HT-29 (cell line): ENCODE measurements at regions not wholly inside any gene's neighbourhood (a gene's known extent, or its start where the extent isn't known, plus 50 kb on each side); places are given as distances from the start of the nearest gene placed in this dataset.
"Not testable (repeated sequence)": the region's sequence is repeated elsewhere in the genome, so short reads cannot be mapped to it uniquely, and the experiment has no call there.

ENCODE experiments used
- DNase-seq: peaks from one replicate; pipeline ENCODE4 v3.0.0-alpha.2; 2015; ENCODE audit warnings: low spot score

GRCh38 chr6:170063851-170064602 lies 226.9 kb downstream of the DLL1 start:
- no peak for DNase-seq

GRCh38 chr6:170063431-170063830 lies 227.4 kb downstream of the DLL1 start:
- no peak for DNase-seq

- DNase-seq: no peak
These were observed 228.0 kb downstream of the DLL1 start for GRCh38 chr6:170062915-170063241.

GRCh38 chr6:170062209-170062914 lies 228.5 kb downstream of the DLL1 start:
- DNase-seq: no peak

GRCh38 chr6:170058878-170059485 lies 231.9 kb downstream of the DLL1 start:
- no peak for DNase-seq

- no peak for DNase-seq
These were observed 232.7 kb downstream of the DLL1 start for GRCh38 chr6:170057961-170058877.

GRCh38 chr6:170057034-170057734 lies 233.7 kb downstream of the DLL1 start:
- no peak for DNase-seq

- DNase-seq: no peak
These were observed 234.6 kb downstream of the DLL1 start for GRCh38 chr6:170056278-170056711.

- DNase-seq: not testable (repeated sequence)
These were observed 235.1 kb downstream of the DLL1 start for GRCh38 chr6:170055797-170056196.

- no peak for DNase-seq
These were observed 236.8 kb downstream of the DLL1 start for GRCh38 chr6:170053966-170054661.

- no peak for DNase-seq
These were observed 237.7 kb downstream of the DLL1 start for GRCh38 chr6:170052991-170053821.

- DNase-seq: no peak
These were observed 239.4 kb downstream of the DLL1 start for GRCh38 chr6:170051229-170052172.

- no peak for DNase-seq
These were observed 240.3 kb downstream of the DLL1 start for GRCh38 chr6:170050591-170051041.

GRCh38 chr6:170049641-170050561 lies 241.0 kb downstream of the DLL1 start:
- no peak for DNase-seq

GRCh38 chr6:170048615-170049256 lies 242.1 kb downstream of the DLL1 start:
- DNase-seq: no peak

- no peak for DNase-seq
These were observed 243.1 kb downstream of the DLL1 start for GRCh38 chr6:170047823-170048222.
